Ishikawa (cell line): ENCODE measurements at regions not wholly inside any gene's neighbourhood (a gene's known extent, or its start where the extent isn't known, plus 50 kb on each side); places are given as distances from the start of the nearest gene placed in this dataset.

Experiments
- CEBPB ChIP-seq: IDR thresholded peaks from 2 replicates; pipeline ENCODE4 v1.6.1; 2012
- EP300 ChIP-seq: IDR thresholded peaks from 2 replicates; pipeline ENCODE4 v1.6.1; 2012; ENCODE audit warnings: borderline replicate concordance
- FOXM1 ChIP-seq: IDR thresholded peaks from 2 replicates; pipeline ENCODE4 v1.6.1; 2012; ENCODE audit warnings: low read depth, borderline replicate concordance
- MAX ChIP-seq: IDR thresholded peaks from 2 replicates; pipeline ENCODE4 v1.6.1; 2012
- NFIC ChIP-seq: IDR thresholded peaks from 2 replicates; pipeline ENCODE4 v1.6.1; 2012
- RAD21 ChIP-seq: IDR thresholded peaks from 2 replicates; pipeline ENCODE4 v1.6.1; 2012; ENCODE audit warnings: low read depth
- REST ChIP-seq: IDR thresholded peaks from 2 replicates; pipeline ENCODE4 v1.6.1; 2012; ENCODE audit warnings: low read depth, mild to moderate bottlenecking
- TAF1 ChIP-seq: IDR thresholded peaks from 2 replicates; pipeline ENCODE4 v1.6.1; 2012; ENCODE audit warnings: low read depth, mild to moderate bottlenecking
- TCF12 ChIP-seq: IDR thresholded peaks from 2 replicates; pipeline ENCODE4 v1.6.1; 2012; ENCODE audit warnings: low read depth
- USF1 ChIP-seq: IDR thresholded peaks from 2 replicates; pipeline ENCODE4 v1.6.1; 2012
- YY1 ChIP-seq: IDR thresholded peaks from 2 replicates; pipeline ENCODE4 v1.6.1; 2012; ENCODE audit warnings: low read depth
- ZBTB7A ChIP-seq: IDR thresholded peaks from 2 replicates; pipeline ENCODE4 v1.6.1; 2012; ENCODE audit warnings: low read depth

GRCh38 chr10:29790207-29790606 lies 155.4 kb upstream of the SVIL start:
- no peak for TF ChIP-seq CEBPB
- no peak for TF ChIP-seq REST
- no peak for TF ChIP-seq TAF1
- TF ChIP-seq USF1, result no peak
- TF ChIP-seq TCF12, result no peak
- no peak for TF ChIP-seq EP300
- TF ChIP-seq MAX, result no peak
- no peak for TF ChIP-seq FOXM1
- no peak for TF ChIP-seq ZBTB7A
- no peak for TF ChIP-seq RAD21
- TF ChIP-seq NFIC, result no peak
- no peak for TF ChIP-seq YY1
